Right forelimb (tissue), 1 donor: ENCODE measurements at regions not wholly inside any gene's neighbourhood (a gene's known extent, or its start where the extent isn't known, plus 50 kb on each side); places are given as distances from the start of the nearest gene placed in this dataset.

Source experiments
- DNase-seq: peaks from one replicate; pipeline ENCODE4 v3.0.0-alpha.2; 2018

GRCh38 chr13:108534728-108535127 lies 94.7 kb upstream of the MYO16 start:
- DNase-seq = no peak

GRCh38 chr13:108549934-108550333 lies 79.5 kb upstream of the MYO16 start:
- no peak for DNase-seq

GRCh38 chr13:108551674-108552073 lies 77.7 kb upstream of the MYO16 start:
- no peak for DNase-seq

GRCh38 chr13:108558489-108558888 lies 70.9 kb upstream of the MYO16 start:
- DNase-seq = no peak

GRCh38 chr13:108560093-108560492 lies 69.3 kb upstream of the MYO16 start:
- no peak for DNase-seq

GRCh38 chr13:108561149-108561548 lies 68.3 kb upstream of the MYO16 start:
- no peak for DNase-seq

GRCh38 chr13:108566413-108567170 lies 62.8 kb upstream of the MYO16 start:
- no peak for DNase-seq

GRCh38 chr13:108572782-108573211 lies 56.6 kb upstream of the MYO16 start:
- DNase-seq = no peak

- DNase-seq = no peak
Observed at GRCh38 chr13:108573455-108573854, 56.0 kb upstream of the MYO16 start.

- DNase-seq = no peak
Observed at GRCh38 chr13:108574856-108575255, 54.6 kb upstream of the MYO16 start.

- DNase-seq = no peak
Observed at GRCh38 chr13:108575430-108575829, 54.0 kb upstream of the MYO16 start.
